HG02571 (cell line): ENCODE measurements at regions not wholly inside any gene's neighbourhood (a gene's known extent, or its start where the extent isn't known, plus 50 kb on each side); places are given as distances from the start of the nearest gene placed in this dataset.

Source experiments
- ATAC-seq: cut with Tn5 transposase; IDR thresholded peaks from one replicate; pipeline ENCODE4 v1.9.1; 2021; ENCODE audit warnings: mild to moderate bottlenecking, moderate library complexity; ENCODE audit not compliant: unreplicated experiment

- ATAC-seq, result no peak
Observed at GRCh38 chr11:19565639-19566038, 147.0 kb upstream of the NAV2 start.

- ATAC-seq, result no peak
Observed at GRCh38 chr11:19562156-19562555, 150.5 kb upstream of the NAV2 start.

- ATAC-seq, result no peak
Observed at GRCh38 chr11:19561011-19561410, 151.6 kb upstream of the NAV2 start.

GRCh38 chr11:19560156-19560555 is 152.5 kb upstream of the NAV2 start:
- no peak for ATAC-seq

- ATAC-seq, result no peak
Observed at GRCh38 chr11:19559746-19560145, 152.9 kb upstream of the NAV2 start.

- no peak for ATAC-seq
Observed at GRCh38 chr11:19558189-19558986, 154.2 kb upstream of the NAV2 start.

- ATAC-seq, result no peak
Observed at GRCh38 chr11:19557720-19558140, 154.9 kb upstream of the NAV2 start.

- ATAC-seq, result no peak
Observed at GRCh38 chr11:19557185-19557584, 155.5 kb upstream of the NAV2 start.

- ATAC-seq, result no peak
Observed at GRCh38 chr11:19555266-19555665, 157.4 kb upstream of the NAV2 start.

GRCh38 chr11:19553683-19554333 is 158.8 kb upstream of the NAV2 start:
- peak; percentile 59 for ATAC-seq

- ATAC-seq, result no peak
Observed at GRCh38 chr11:19552656-19553260, 159.9 kb upstream of the NAV2 start.

- ATAC-seq, result no peak
Observed at GRCh38 chr11:19552161-19552560, 160.5 kb upstream of the NAV2 start.

- ATAC-seq, result no peak
Observed at GRCh38 chr11:19551457-19551856, 161.2 kb upstream of the NAV2 start.

- no peak for ATAC-seq
Observed at GRCh38 chr11:19547044-19547443, 165.6 kb upstream of the NAV2 start.

- ATAC-seq, result no peak
Observed at GRCh38 chr11:19546325-19546724, 166.3 kb upstream of the NAV2 start.

- no peak for ATAC-seq
Observed at GRCh38 chr11:19541521-19542049, 171.1 kb upstream of the NAV2 start.

GRCh38 chr11:19539861-19540260 is 172.8 kb upstream of the NAV2 start:
- ATAC-seq, result no peak

- ATAC-seq, result no peak
Observed at GRCh38 chr11:19537803-19538453, 174.7 kb upstream of the NAV2 start.

- ATAC-seq, result no peak
Observed at GRCh38 chr11:19536131-19536530, 176.5 kb upstream of the NAV2 start.

GRCh38 chr11:19530505-19530904 is 182.1 kb upstream of the NAV2 start:
- ATAC-seq, result no peak

- ATAC-seq, result no peak
Observed at GRCh38 chr11:19526119-19526518, 186.5 kb upstream of the NAV2 start.
